ENCODE measurements at regions not wholly inside any gene's neighbourhood (a gene's known extent, or its start where the extent isn't known, plus 50 kb on each side); places are given as distances from the start of the nearest gene placed in this dataset.

GRCh38 chr4:108256538-108256937, 87.8 kb upstream of the LEF1 start:
- no peaks in the 10 kb centered on the region for H3K4me1 ChIP-seq
- CTCF ChIA-PET: no interaction called here
- H3K27me3 Mint-ChIP-seq (ENCODE audit: insufficient read depth, unreplicated experiment): no peaks in the 10 kb centered on the region
- no peaks in the 10 kb centered on the region for H3K9me3 ChIP-seq
- intact Hi-C loops (cut with micrococcal nuclease; ENCODE audit: unreplicated experiment): no loop called here
- POLR2A ChIA-PET: no interaction called here
- no TSS peak for BruUV-seq (replicated peaks)
- H3K27ac Mint-ChIP-seq (ENCODE audit: unreplicated experiment): no peak overlapping the region
- H3K36me3 Mint-ChIP-seq (ENCODE audit: insufficient read depth, unreplicated experiment): no peaks in the 10 kb centered on the region
- H3K4me1 Mint-ChIP-seq (ENCODE audit: low read depth, unreplicated experiment): no peaks in the 10 kb centered on the region
- no peaks in the 10 kb centered on the region for H3K36me3 ChIP-seq (ENCODE audit: control insufficient read depth, insufficient read depth, low read length)
- H3K4me3 Mint-ChIP-seq (ENCODE audit: unreplicated experiment): no peak overlapping the region
- DNase-seq: no peak
- TF ChIP-seq, protein P1, sequence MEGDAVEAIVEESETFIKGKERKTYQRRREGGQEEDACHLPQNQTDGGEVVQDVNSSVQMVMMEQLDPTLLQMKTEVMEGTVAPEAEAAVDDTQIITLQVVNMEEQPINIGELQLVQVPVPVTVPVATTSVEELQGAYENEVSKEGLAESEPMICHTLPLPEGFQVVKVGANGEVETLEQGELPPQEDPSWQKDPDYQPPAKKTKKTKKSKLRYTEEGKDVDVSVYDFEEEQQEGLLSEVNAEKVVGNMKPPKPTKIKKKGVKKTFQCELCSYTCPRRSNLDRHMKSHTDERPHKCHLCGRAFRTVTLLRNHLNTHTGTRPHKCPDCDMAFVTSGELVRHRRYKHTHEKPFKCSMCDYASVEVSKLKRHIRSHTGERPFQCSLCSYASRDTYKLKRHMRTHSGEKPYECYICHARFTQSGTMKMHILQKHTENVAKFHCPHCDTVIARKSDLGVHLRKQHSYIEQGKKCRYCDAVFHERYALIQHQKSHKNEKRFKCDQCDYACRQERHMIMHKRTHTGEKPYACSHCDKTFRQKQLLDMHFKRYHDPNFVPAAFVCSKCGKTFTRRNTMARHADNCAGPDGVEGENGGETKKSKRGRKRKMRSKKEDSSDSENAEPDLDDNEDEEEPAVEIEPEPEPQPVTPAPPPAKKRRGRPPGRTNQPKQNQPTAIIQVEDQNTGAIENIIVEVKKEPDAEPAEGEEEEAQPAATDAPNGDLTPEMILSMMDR (IDR thresholded peaks at IDR 0.05; ENCODE audit: insufficient read depth in 1 of 2, low read depth in 1 of 2, low read length in 1 of 2, severe bottlenecking in 1 of 2, unreplicated experiment in 1 of 2): no peak
- H3K9me3 Mint-ChIP-seq (ENCODE audit: unreplicated experiment): peaks cover 6% of the 10 kb centered on the region
- no peak overlapping the region for H3K4me3 ChIP-seq (ENCODE audit: low read depth, low read length)
- H3K27me3 ChIP-seq (replicated peaks; ENCODE audit: control insufficient read depth, insufficient read depth, low read length): no peaks in the 10 kb centered on the region

- Mint-ChIP-seq H3K27me3 (ENCODE audit: insufficient read depth, unreplicated experiment) (no peaks in the 10 kb centered on the region), H3K36me3 (ENCODE audit: insufficient read depth, unreplicated experiment) (no peaks in the 10 kb centered on the region), H3K9me3 (ENCODE audit: unreplicated experiment) (peaks cover 12% of the 10 kb centered on the region), H3K4me1 (ENCODE audit: low read depth, unreplicated experiment) (no peaks in the 10 kb centered on the region), H3K4me3 (ENCODE audit: unreplicated experiment) (no peak overlapping the region), H3K27ac (ENCODE audit: unreplicated experiment) (no peak overlapping the region)
- no peaks in the 10 kb centered on the region for H3K27me3 ChIP-seq (replicated peaks; ENCODE audit: control insufficient read depth, insufficient read depth, low read length)
- ChIA-PET CTCF (interaction anchor here (0.6 kb wide), 1 partner anchor 129 kb away, joined by 4 read pairs; no protein-coding TSS in a partner anchor), POLR2A (no interaction called here)
- intact Hi-C loops (cut with micrococcal nuclease; ENCODE audit: unreplicated experiment): no loop called here
- H3K4me3 ChIP-seq (ENCODE audit: low read depth, low read length): no peak overlapping the region
- H3K36me3 ChIP-seq (ENCODE audit: control insufficient read depth, insufficient read depth, low read length): no peaks in the 10 kb centered on the region
- DNase-seq: no peak
- BruUV-seq (replicated peaks): no TSS peak
- no peaks in the 10 kb centered on the region for H3K4me1 ChIP-seq
- TF ChIP-seq, protein P1 (IDR thresholded peaks at IDR 0.05; ENCODE audit: insufficient read depth in 1 of 2, low read depth in 1 of 2, low read length in 1 of 2, severe bottlenecking in 1 of 2, unreplicated experiment in 1 of 2): no peak
- no peaks in the 10 kb centered on the region for H3K9me3 ChIP-seq
Observed at GRCh38 chr4:108255203-108255747, 86.5 kb upstream of the LEF1 start.

DNA sequence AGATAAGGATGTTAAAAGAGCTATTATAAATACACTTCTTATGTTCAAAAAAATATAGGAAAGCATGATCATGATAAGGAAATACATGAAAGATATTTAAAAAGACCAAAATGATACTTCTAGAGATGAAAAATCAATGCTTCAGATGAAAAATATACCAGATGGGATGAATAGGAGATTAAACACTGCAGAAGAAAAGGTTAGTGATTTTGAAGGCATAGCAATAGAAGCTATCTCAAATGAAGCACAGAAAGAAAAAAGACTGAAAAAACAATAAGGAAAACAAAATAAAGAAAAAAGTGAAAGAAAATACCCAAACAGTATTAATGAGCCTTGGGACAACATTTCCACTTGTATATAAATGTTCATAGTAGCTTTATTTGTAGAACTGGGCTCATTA, 80.7 kb upstream of the LEF1 start:
- no peak overlapping the region for H3K4me3 ChIP-seq (ENCODE audit: low read depth, low read length)
- POLR2A ChIA-PET: no interaction called here
- no peaks in the 10 kb centered on the region for H3K27me3 ChIP-seq (replicated peaks; ENCODE audit: control insufficient read depth, insufficient read depth, low read length)
- CTCF ChIA-PET: no interaction called here
- Mint-ChIP-seq H3K4me1 (ENCODE audit: low read depth, unreplicated experiment) (no peaks in the 10 kb centered on the region), H3K4me3 (ENCODE audit: unreplicated experiment) (no peak overlapping the region), H3K36me3 (ENCODE audit: insufficient read depth, unreplicated experiment) (no peaks in the 10 kb centered on the region), H3K9me3 (ENCODE audit: unreplicated experiment) (peaks cover 28% of the 10 kb centered on the region), H3K27ac (ENCODE audit: unreplicated experiment) (no peak overlapping the region), H3K27me3 (ENCODE audit: insufficient read depth, unreplicated experiment) (no peaks in the 10 kb centered on the region)
- intact Hi-C loops (cut with micrococcal nuclease; ENCODE audit: unreplicated experiment): no loop called here
- H3K4me1 ChIP-seq: no peaks in the 10 kb centered on the region
- H3K9me3 ChIP-seq: peaks cover 7% of the 10 kb centered on the region; the same call in 1 of the 2 replicates
- DNase-seq: no peak
- TF ChIP-seq, protein P1 (IDR thresholded peaks at IDR 0.05; ENCODE audit: insufficient read depth in 1 of 2, low read depth in 1 of 2, low read length in 1 of 2, severe bottlenecking in 1 of 2, unreplicated experiment in 1 of 2): no peak
- no TSS peak for BruUV-seq (replicated peaks)
- no peaks in the 10 kb centered on the region for H3K36me3 ChIP-seq (ENCODE audit: control insufficient read depth, insufficient read depth, low read length)

All from Caco-2 (cell line).